CD4-positive, alpha-beta memory T cell (primary cell): ENCODE measurements at regions not wholly inside any gene's neighbourhood (a gene's known extent, or its start where the extent isn't known, plus 50 kb on each side); places are given as distances from the start of the nearest gene placed in this dataset.

Source experiments
- CTCF ChIA-PET: fragments of 350-600 bp; sonication (Branson Sonifier 250); formaldehyde crosslinking; loops from one replicate; lab custom pipeline; 2021; ENCODE audit warnings: inconsistent platforms; ENCODE audit not compliant: partially characterized antibody; lab: Charles Lee
- POLR2A ChIA-PET: fragments of 350-600 bp; sonication (Branson Sonifier 250); formaldehyde crosslinking; loops from one replicate; lab custom pipeline; 2021; ENCODE audit not compliant: partially characterized antibody; lab: Charles Lee
- DNase-seq, 5 donors: peaks; one replicate each; pipeline versions ENCODE4 v3.0.0 to v3.0.0-alpha.2; 2020 to 2022; ENCODE audit warnings: mixed read lengths in 1 of 5
- H3K27ac ChIP-seq: one replicate; pipeline ENCODE4 v1.7.0; 2013; ENCODE audit warnings: low read depth, low read length
- H3K27me3 ChIP-seq: 2 replicates; pipeline ENCODE4 v1.7.0; 2013; ENCODE audit warnings: mild to moderate bottlenecking, low read length, moderate library complexity; ENCODE audit not compliant: insufficient read depth
- H3K36me3 ChIP-seq: 2 replicates; pipeline ENCODE4 v1.7.0; 2013; ENCODE audit warnings: mild to moderate bottlenecking, low read length, moderate library complexity; ENCODE audit not compliant: insufficient read depth
- H3K4me1 ChIP-seq: 2 replicates; pipeline ENCODE4 v1.7.0; 2013; ENCODE audit warnings: mild to moderate bottlenecking, low read length, moderate library complexity; ENCODE audit not compliant: insufficient read depth
- H3K4me3 ChIP-seq, 2 donors: one replicate each; pipeline ENCODE4 v1.7.0; 2013; ENCODE audit warnings: low read length in 2 of 2, mild to moderate bottlenecking in 1 of 2
- H3K9me3 ChIP-seq, 2 donors: one replicate each; pipeline ENCODE4 v1.7.0; 2013; ENCODE audit warnings: low read length in 2 of 2, control low read depth in 1 of 2; ENCODE audit not compliant: control insufficient read depth in 1 of 2
- H3K27ac Mint-ChIP-seq, 7 donors: one replicate each; pipeline ENCODE4 v1.8.0; 2020 to 2021; ENCODE audit warnings: mixed read lengths in 7 of 7, mild to moderate bottlenecking in 6 of 7, inconsistent platforms in 3 of 7, moderate library complexity in 3 of 7
- H3K27me3 Mint-ChIP-seq, 2 donors: one replicate each; pipeline ENCODE4 v1.8.0; 2020 to 2021; ENCODE audit warnings: mixed read lengths in 2 of 2
- H3K36me3 Mint-ChIP-seq, 2 donors: one replicate each; pipeline ENCODE4 v1.8.0; 2020 to 2021; ENCODE audit warnings: mixed read lengths in 2 of 2, inconsistent platforms in 1 of 2, mild to moderate bottlenecking in 1 of 2
- H3K4me1 Mint-ChIP-seq, 4 donors: one replicate each; pipeline ENCODE4 v1.8.0; 2020 to 2021; ENCODE audit warnings: mixed read lengths in 4 of 4, mild to moderate bottlenecking in 1 of 4
- H3K4me3 Mint-ChIP-seq, 8 donors: one replicate each; pipeline ENCODE4 v1.8.0; 2020 to 2021; ENCODE audit warnings: mixed read lengths in 8 of 8, mild to moderate bottlenecking in 7 of 8, moderate library complexity in 6 of 8, inconsistent platforms in 3 of 8
- H3K9me3 Mint-ChIP-seq, 8 donors: one replicate each; pipeline ENCODE4 v1.8.0; 2020 to 2021; ENCODE audit warnings: mixed read lengths in 8 of 8, mild to moderate bottlenecking in 5 of 8, inconsistent platforms in 3 of 8, moderate library complexity in 1 of 8
- intact Hi-C: fragments of 100-400 bp; cut with micrococcal nuclease; formaldehyde crosslinking; loops from one replicate; pipeline ENCODE4 v1.15.1; 2023

DNA sequence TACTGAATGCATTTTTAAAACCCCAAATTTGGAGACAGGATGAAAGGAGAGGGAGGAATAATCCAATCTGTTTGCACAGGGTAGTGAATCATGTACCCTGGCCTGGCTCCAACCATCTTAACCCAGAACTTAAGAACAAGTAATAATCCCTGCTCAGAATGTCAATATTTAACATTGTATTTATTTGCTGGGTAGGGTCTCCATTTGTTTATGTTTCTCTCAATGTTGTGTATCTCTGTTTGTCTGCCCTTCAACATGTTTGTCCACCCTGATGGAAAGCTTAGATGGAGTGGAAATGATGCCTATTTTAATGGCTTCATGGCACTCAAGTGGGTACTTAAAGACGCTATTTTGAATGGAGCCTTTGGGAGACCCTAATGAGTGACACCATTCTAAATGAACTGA is 54.4 kb upstream of the CDC42BPA start:
- peaks cover 3 to 7% of the 10 kb centered on the region in 2 donors for H3K27me3 Mint-ChIP-seq
- H3K4me1 Mint-ChIP-seq: no peaks in the 10 kb centered on the region
- H3K27ac ChIP-seq: no peak overlapping the region
- no peaks in the 10 kb centered on the region for H3K9me3 ChIP-seq
- H3K4me3 ChIP-seq: no peak overlapping the region
- no peak overlapping the region for H3K4me3 Mint-ChIP-seq
- no peaks in the 10 kb centered on the region for H3K27me3 ChIP-seq
- no peaks in the 10 kb centered on the region for H3K36me3 Mint-ChIP-seq
- H3K27ac Mint-ChIP-seq: no peak overlapping the region
- H3K36me3 ChIP-seq: no peaks in the 10 kb centered on the region
- intact Hi-C loops: no loop called here
- H3K4me1 ChIP-seq: no peaks in the 10 kb centered on the region
- no peak for DNase-seq
- ChIA-PET POLR2A (no interaction called here), CTCF (no interaction called here)
- no peaks in the 10 kb centered on the region for H3K9me3 Mint-ChIP-seq

DNA sequence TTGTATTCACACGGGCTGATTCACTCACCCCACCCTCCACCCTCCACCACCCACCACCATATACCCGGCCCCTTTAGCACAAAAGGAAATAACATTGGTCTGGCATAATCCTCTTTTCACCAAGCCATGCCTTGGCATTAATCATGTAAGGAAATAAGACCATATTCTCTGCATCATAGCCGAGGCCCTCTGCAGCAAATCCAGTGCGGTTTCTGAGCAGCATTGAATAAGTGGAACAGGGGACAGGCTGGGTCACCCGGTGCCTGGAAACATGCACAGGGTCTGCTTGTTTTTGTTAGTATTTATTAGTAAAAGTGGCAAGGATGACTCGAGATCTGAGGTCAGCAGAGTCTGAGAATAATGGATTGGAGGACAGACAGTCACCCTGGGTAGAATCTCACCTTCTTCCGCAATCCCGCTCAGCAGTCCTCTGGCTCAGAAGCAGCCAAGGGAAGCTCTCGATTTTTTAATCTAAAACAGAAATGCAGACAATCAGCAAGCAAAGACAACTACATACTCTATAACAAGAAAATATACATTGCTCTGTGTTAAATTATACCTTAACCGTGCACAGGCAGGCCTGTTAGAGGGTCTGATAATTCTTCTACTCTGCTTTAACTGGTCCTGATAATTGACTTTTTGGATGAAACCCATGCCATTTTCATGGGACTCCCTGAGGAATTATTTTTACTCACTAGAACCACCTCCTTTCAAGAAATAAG is 52.4 kb upstream of the CDC42BPA start:
- Histone ChIP-seq H3K4me3 (no peak overlapping the region), H3K27me3 (no peaks in the 10 kb centered on the region), H3K36me3 (no peaks in the 10 kb centered on the region), H3K4me1 (no peaks in the 10 kb centered on the region), H3K9me3 (no peaks in the 10 kb centered on the region), H3K27ac (no peak overlapping the region)
- DNase-seq: no peak
- Mint-ChIP-seq H3K27ac (no peak overlapping the region), H3K4me3 (no peak overlapping the region), H3K27me3 (peaks cover 0 to 2% of the 10 kb centered on the region in 2 donors), H3K36me3 (no peaks in the 10 kb centered on the region), H3K4me1 (no peaks in the 10 kb centered on the region), H3K9me3 (no peaks in the 10 kb centered on the region)
- ChIA-PET POLR2A (no interaction called here), CTCF (no interaction called here)
- intact Hi-C loops: no loop called here

DNA sequence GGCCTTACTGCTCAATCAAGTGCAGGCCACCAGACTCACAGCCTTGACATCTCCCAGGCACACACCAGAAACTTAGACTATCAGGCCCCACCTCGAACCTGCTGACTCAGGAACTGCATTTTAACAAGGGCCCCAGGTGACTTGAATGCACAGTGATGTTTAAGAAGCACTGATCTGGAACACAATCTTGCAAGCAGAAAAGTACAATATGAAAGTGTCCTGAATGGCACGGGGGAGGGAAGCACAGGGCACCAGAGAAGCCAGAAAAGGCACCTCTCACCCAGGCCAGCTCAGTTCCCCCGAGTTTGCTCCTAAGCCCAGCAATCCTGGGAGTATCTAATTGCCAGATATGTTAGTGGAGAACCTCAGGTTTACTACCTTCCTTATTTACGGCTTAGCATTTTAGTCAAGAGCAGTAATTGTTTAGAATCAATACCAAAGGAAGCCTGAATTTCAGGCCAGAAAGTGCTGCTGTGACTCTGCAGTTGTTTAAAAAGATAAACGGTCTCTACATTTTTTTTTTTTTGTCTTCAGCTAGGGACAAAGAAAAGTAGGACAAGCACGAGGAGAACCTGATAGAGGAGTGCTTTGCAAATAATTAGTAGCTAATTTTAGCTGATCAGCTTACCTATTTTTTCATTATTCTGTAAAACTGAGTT is 50.9 kb upstream of the CDC42BPA start:
- POLR2A ChIA-PET: no interaction called here
- Histone ChIP-seq H3K27ac (no peak overlapping the region), H3K4me1 (no peaks in the 10 kb centered on the region), H3K4me3 (no peak overlapping the region), H3K36me3 (no peaks in the 10 kb centered on the region), H3K9me3 (no peaks in the 10 kb centered on the region), H3K27me3 (no peaks in the 10 kb centered on the region)
- Mint-ChIP-seq H3K27me3 (peaks cover 0 to 2% of the 10 kb centered on the region in 2 donors), H3K4me3 (no peak overlapping the region), H3K27ac (no peak overlapping the region), H3K4me1 (no peaks in the 10 kb centered on the region), H3K9me3 (no peaks in the 10 kb centered on the region), H3K36me3 (no peaks in the 10 kb centered on the region)
- DNase-seq: no peak
- intact Hi-C loops: no loop called here
- CTCF ChIA-PET: no interaction called here
